Stimulated activated CD8-positive, alpha-beta memory T cell treated with anti-CD3 and anti-CD28 coated beads, Interleukin-12 subunit alpha, Interleukin-12 subunit beta, amount 100 ng/mL, for 24 hours (primary cell): ENCODE measurements at regions not wholly inside any gene's neighbourhood (a gene's known extent, or its start where the extent isn't known, plus 50 kb on each side); places are given as distances from the start of the nearest gene placed in this dataset.

Experiments
- DNase-seq: peaks from one replicate; pipeline ENCODE4 v3.0.0-alpha.2; 2020; ENCODE audit errors: extremely low read depth

GRCh38 chr11:104830508-104830907 is 67.8 kb downstream of the CASP12 start:
- DNase-seq, result no peak

- DNase-seq, result no peak
Measured at GRCh38 chr11:104830080-104830479, 68.2 kb downstream of the CASP12 start.

GRCh38 chr11:104826772-104827171 is 71.5 kb downstream of the CASP12 start:
- no peak for DNase-seq

GRCh38 chr11:104823657-104824056 is 74.6 kb downstream of the CASP12 start:
- no peak for DNase-seq

- no peak for DNase-seq
Measured at GRCh38 chr11:104820431-104820830, 77.8 kb downstream of the CASP12 start.

GRCh38 chr11:104819603-104820002 is 78.7 kb downstream of the CASP12 start:
- DNase-seq, result no peak

- DNase-seq, result no peak
Measured at GRCh38 chr11:104819107-104819506, 79.2 kb downstream of the CASP12 start.

- DNase-seq, result no peak
Measured at GRCh38 chr11:104817973-104818372, 80.3 kb downstream of the CASP12 start.

- no peak for DNase-seq
Measured at GRCh38 chr11:104813532-104813931, 84.7 kb downstream of the CASP12 start.

- no peak for DNase-seq
Measured at GRCh38 chr11:104812103-104812788, 86.0 kb downstream of the CASP12 start.

GRCh38 chr11:104803776-104804175 is 94.5 kb downstream of the CASP12 start:
- DNase-seq, result no peak

- DNase-seq, result no peak
Measured at GRCh38 chr11:104799251-104799650, 99.0 kb downstream of the CASP12 start.

GRCh38 chr11:104798789-104799188 is 99.5 kb downstream of the CASP12 start:
- DNase-seq, result no peak

GRCh38 chr11:104796301-104796700 is 102.0 kb downstream of the CASP12 start:
- no peak for DNase-seq

- DNase-seq, result no peak
Measured at GRCh38 chr11:104795501-104796213, 102.6 kb downstream of the CASP12 start.

GRCh38 chr11:104792861-104793260 is 105.4 kb downstream of the CASP12 start:
- no peak for DNase-seq

GRCh38 chr11:104791896-104792295 is 106.4 kb downstream of the CASP12 start:
- no peak for DNase-seq

GRCh38 chr11:104784684-104785460 is 113.4 kb downstream of the CASP12 start:
- DNase-seq, result no peak

- no peak for DNase-seq
Measured at GRCh38 chr11:104783241-104783640, 115.0 kb downstream of the CASP12 start.

GRCh38 chr11:104782377-104782754 is 115.9 kb downstream of the CASP12 start:
- DNase-seq, result no peak

GRCh38 chr11:104781719-104782376 is 116.4 kb downstream of the CASP12 start:
- DNase-seq, result no peak

- no peak for DNase-seq
Measured at GRCh38 chr11:104781037-104781436, 117.2 kb downstream of the CASP12 start.
